ENCODE measurements at regions not wholly inside any gene's neighbourhood (a gene's known extent, or its start where the extent isn't known, plus 50 kb on each side); places are given as distances from the start of the nearest gene placed in this dataset.

DNA sequence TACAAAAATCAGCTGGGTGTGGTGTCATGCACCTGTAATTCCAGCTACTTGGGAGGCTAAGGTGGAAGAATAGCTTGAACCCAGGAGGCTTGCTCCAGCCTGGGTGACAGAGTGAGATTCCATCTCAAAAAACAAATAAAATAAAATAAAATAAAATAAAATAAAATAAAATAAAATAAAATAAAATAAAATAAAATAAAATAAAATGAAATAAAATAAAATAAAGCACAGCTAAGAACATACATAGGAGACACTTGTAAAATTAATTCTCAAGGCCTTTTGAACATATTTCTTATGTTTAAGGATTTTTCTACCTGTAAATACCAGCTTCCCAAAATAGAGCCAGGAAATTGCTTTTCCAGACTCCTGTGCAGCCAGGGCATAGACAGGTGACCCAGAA, 703.0 kb downstream of the ZPLD1 start:
- no peak for DNase-seq (ENCODE audit: low read depth)
- H3K4me3 ChIP-seq (ENCODE audit: low read depth, low read length), result no peak overlapping the region
- TF ChIP-seq, protein P1, sequence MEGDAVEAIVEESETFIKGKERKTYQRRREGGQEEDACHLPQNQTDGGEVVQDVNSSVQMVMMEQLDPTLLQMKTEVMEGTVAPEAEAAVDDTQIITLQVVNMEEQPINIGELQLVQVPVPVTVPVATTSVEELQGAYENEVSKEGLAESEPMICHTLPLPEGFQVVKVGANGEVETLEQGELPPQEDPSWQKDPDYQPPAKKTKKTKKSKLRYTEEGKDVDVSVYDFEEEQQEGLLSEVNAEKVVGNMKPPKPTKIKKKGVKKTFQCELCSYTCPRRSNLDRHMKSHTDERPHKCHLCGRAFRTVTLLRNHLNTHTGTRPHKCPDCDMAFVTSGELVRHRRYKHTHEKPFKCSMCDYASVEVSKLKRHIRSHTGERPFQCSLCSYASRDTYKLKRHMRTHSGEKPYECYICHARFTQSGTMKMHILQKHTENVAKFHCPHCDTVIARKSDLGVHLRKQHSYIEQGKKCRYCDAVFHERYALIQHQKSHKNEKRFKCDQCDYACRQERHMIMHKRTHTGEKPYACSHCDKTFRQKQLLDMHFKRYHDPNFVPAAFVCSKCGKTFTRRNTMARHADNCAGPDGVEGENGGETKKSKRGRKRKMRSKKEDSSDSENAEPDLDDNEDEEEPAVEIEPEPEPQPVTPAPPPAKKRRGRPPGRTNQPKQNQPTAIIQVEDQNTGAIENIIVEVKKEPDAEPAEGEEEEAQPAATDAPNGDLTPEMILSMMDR (IDR thresholded peaks at IDR 0.05; ENCODE audit: insufficient read depth, low read length), result no peak

DNA sequence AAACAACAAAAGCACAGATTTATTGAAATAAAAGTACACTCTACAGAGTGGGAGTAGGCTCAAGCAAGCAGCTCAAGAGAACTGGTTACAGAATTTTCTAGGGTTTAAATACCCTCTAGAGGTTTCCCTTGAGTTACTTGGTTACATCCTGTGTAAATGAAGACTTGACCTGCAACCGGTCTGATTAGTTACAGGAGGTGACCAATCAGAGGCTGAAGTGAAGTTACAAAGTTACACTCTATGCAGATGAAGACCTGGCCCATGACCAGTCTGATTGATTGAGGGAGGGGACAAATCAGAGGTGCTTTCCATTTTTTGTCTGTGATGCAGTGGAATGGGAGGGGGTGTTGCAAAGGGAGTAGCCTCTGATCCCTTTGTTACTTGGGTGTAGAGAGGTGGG, 723.4 kb downstream of the ZPLD1 start:
- no peak overlapping the region for H3K4me3 ChIP-seq (ENCODE audit: low read depth, low read length)
- DNase-seq (ENCODE audit: low read depth), result no peak
- TF ChIP-seq, protein P1 (IDR thresholded peaks at IDR 0.05; ENCODE audit: insufficient read depth, low read length), result no peak

DNA sequence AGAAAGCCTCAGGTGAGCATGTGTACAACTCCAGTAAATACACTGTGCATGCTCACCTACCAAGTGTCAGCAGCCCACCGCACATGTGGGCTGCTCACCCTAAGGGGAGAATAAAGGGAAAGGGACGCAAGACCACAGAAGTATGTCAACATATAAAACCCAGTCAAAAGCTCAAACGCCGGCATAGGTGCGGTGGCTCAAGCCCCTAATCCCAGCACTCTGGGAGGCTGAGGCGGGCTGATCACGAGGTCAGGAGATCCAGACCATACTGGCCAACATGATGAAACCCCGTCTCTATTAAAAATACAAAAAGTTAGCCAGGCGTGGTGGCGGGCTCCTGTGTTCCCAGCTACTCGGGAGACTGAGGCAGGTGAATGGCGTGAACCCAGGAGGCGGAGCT, 732.1 kb downstream of the ZPLD1 start:
- DNase-seq (ENCODE audit: low read depth), result no peak
- H3K4me3 ChIP-seq (ENCODE audit: low read depth, low read length), result no peak overlapping the region
- TF ChIP-seq, protein P1 (IDR thresholded peaks at IDR 0.05; ENCODE audit: insufficient read depth, low read length), result no peak

DNA sequence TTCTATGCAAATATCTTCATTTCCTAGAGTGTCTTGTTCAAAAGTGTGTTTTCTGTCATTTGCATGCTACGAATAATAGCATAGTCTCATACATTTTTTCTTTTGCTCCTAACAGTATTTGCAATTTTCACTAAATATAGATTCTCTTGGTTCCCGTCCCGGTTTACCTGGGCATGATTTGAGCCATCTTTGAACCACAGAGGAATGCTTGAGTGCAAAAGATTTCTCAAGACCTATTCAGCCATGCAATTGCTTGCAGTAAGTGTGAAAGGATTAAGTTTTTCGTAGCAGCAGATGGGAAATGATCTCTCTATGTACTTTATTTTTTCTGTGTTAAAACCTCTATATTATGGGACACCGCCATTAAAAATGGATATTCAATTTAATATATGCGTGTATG, 733.0 kb downstream of the ZPLD1 start:
- no peak overlapping the region for H3K4me3 ChIP-seq (ENCODE audit: low read depth, low read length)
- TF ChIP-seq, protein P1 (IDR thresholded peaks at IDR 0.05; ENCODE audit: insufficient read depth, low read length), result no peak
- no peak for DNase-seq (ENCODE audit: low read depth)

DNA sequence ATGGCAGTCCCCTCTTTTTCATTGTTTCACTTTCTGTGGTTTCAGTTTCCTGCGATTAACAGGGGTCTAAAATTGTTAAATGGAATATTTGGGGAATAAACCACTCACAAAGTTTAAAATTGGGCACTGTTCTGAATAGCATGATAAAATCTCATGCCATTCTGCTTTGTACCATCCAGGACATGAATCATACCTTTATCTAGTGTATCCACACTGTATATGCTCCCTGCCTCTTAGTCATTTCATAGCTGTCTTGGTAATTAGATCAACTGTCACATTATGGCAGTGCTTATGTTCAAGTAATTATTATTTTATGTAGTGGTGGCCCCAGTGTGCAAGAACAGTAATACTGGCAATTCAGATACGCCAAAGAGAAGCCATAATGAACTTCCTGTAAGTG, 734.5 kb downstream of the ZPLD1 start:
- TF ChIP-seq, protein P1 (IDR thresholded peaks at IDR 0.05; ENCODE audit: insufficient read depth, low read length), result no peak
- no peak for DNase-seq (ENCODE audit: low read depth)
- no peak overlapping the region for H3K4me3 ChIP-seq (ENCODE audit: low read depth, low read length)

DNA sequence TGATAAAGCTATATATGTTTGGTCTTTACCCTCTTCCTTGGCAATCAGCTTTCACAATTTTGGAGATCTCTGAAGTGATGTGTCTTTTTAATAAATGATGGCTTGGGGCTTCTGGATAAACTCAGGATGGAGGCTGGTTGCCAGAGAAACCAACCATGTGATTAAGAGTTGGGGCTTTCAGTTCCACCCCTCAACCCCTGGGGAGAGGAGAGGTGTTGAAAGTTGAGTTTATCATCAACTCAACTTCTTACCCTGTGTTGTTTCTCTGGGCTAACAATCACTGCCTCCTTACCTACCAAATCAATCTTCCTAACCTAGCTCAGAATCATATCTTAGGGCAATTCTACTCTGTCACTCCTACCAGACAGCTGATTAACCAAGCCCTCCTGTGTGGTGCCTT, 735.8 kb downstream of the ZPLD1 start:
- TF ChIP-seq, protein P1 (IDR thresholded peaks at IDR 0.05; ENCODE audit: insufficient read depth, low read length), result no peak
- no peak overlapping the region for H3K4me3 ChIP-seq (ENCODE audit: low read depth, low read length)
- DNase-seq (ENCODE audit: low read depth), result no peak

DNA sequence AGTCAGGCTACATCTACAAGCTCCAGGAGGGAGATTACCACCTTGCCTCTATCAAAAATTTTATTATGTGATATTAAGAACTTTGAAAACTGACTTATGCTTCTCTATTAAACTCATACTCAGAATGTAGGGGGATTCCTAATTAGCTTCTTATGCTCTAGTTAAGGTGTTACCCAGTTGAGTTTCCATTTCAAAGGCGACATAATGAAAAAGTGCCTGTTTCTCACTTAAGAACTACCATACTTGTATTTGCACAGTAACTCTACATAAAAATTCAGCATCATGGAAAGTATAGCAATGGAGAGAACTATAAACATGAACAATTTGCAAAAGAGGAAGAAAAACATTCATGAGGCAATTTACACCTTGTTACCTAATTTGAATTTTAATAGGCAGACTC, 739.1 kb downstream of the ZPLD1 start:
- TF ChIP-seq, protein P1 (IDR thresholded peaks at IDR 0.05; ENCODE audit: insufficient read depth, low read length), result no peak
- no peak for DNase-seq (ENCODE audit: low read depth)
- H3K4me3 ChIP-seq (ENCODE audit: low read depth, low read length), result no peak overlapping the region

All from fibroblast of the aortic adventitia (primary cell).